ENCODE measurements at regions not wholly inside any gene's neighbourhood (a gene's known extent, or its start where the extent isn't known, plus 50 kb on each side); places are given as distances from the start of the nearest gene placed in this dataset.

GRCh38 chr15:38874464-38874863 is 309.9 kb upstream of the RASGRP1 start:
- Histone ChIP-seq H4K12ac (ENCODE audit: low read depth, low read length) (no peak overlapping the region), H3K4me1 (ENCODE audit: control insufficient read depth in 1 of 2, insufficient read depth in 2 of 2, low read length in 2 of 2) (peaks cover 0 to 3% of the 10 kb centered on the region in 2 experiments), H3K4ac (ENCODE audit: low read depth, low read length) (no peak overlapping the region), H2BK12ac (ENCODE audit: low read length) (no peak overlapping the region), H3K9ac (ENCODE audit: low read length) (no peak overlapping the region), H3K27me3 (ENCODE audit: insufficient read depth, low read length) (no peaks in the 10 kb centered on the region), H3K79me1 (ENCODE audit: low read length) (no peaks in the 10 kb centered on the region), H3K79me2 (ENCODE audit: control insufficient read depth, insufficient read depth, low read length, poor library complexity) (no peaks in the 10 kb centered on the region), H4K8ac (ENCODE audit: low read depth, low read length) (no peak overlapping the region), H3K4me2 (ENCODE audit: low read length) (no peak overlapping the region), H3K27ac (ENCODE audit: low read depth, low read length) (no peak overlapping the region), H2BK120ac (ENCODE audit: insufficient read depth, low read length, poor library complexity) (no peak overlapping the region), H3K14ac (ENCODE audit: low read length) (no peak overlapping the region), H2AK5ac (ENCODE audit: low read length) (no peak overlapping the region), H3K18ac (ENCODE audit: low read length) (no peak overlapping the region), H3K9me3 (ENCODE audit: insufficient read depth, low read depth, low read length) (peaks cover 1% of the 10 kb centered on the region), H4K91ac (ENCODE audit: low read depth, low read length) (no peak overlapping the region), H2BK5ac (ENCODE audit: low read depth, low read length, poor library complexity) (no peak overlapping the region), H3K23ac (ENCODE audit: low read length) (no peak overlapping the region), H3K4me3 (ENCODE audit: low read depth, low read length) (no peak overlapping the region), H3K36me3 (ENCODE audit: control insufficient read depth in 1 of 2, insufficient read depth in 2 of 2, low read length in 2 of 2) (no peaks in the 10 kb centered on the region), H2AFZ (ENCODE audit: insufficient read depth, low read length, poor library complexity) (no peak overlapping the region)
- no CpG with 5 or more reads among the region's 5 CpGs for WGBS (ENCODE audit: extremely low coverage, insufficient coverage, insufficient read length)
- DNase-seq: no peak

GRCh38 chr15:38876211-38876610 is 311.6 kb upstream of the RASGRP1 start:
- Histone ChIP-seq H3K9ac (ENCODE audit: low read length) (no peak overlapping the region), H3K4me2 (ENCODE audit: low read length) (no peak overlapping the region), H3K14ac (ENCODE audit: low read length) (no peak overlapping the region), H3K4me1 (ENCODE audit: control insufficient read depth in 1 of 2, insufficient read depth in 2 of 2, low read length in 2 of 2) (peaks cover 0 to 3% of the 10 kb centered on the region in 2 experiments), H4K12ac (ENCODE audit: low read depth, low read length) (no peak overlapping the region), H3K9me3 (ENCODE audit: insufficient read depth, low read depth, low read length) (peaks cover 1% of the 10 kb centered on the region), H3K36me3 (ENCODE audit: control insufficient read depth in 1 of 2, insufficient read depth in 2 of 2, low read length in 2 of 2) (no peaks in the 10 kb centered on the region), H3K79me2 (ENCODE audit: control insufficient read depth, insufficient read depth, low read length, poor library complexity) (no peaks in the 10 kb centered on the region), H2BK5ac (ENCODE audit: low read depth, low read length, poor library complexity) (no peak overlapping the region), H4K91ac (ENCODE audit: low read depth, low read length) (peak overlapping the region; percentile 2), H2AFZ (ENCODE audit: insufficient read depth, low read length, poor library complexity) (no peak overlapping the region), H2BK12ac (ENCODE audit: low read length) (no peak overlapping the region), H3K27ac (ENCODE audit: low read depth, low read length) (no peak overlapping the region), H3K18ac (ENCODE audit: low read length) (no peak overlapping the region), H2BK120ac (ENCODE audit: insufficient read depth, low read length, poor library complexity) (no peak overlapping the region), H3K4me3 (ENCODE audit: low read depth, low read length) (no peak overlapping the region), H3K23ac (ENCODE audit: low read length) (no peak overlapping the region), H3K27me3 (ENCODE audit: insufficient read depth, low read length) (no peaks in the 10 kb centered on the region), H4K8ac (ENCODE audit: low read depth, low read length) (no peak overlapping the region), H3K79me1 (ENCODE audit: low read length) (no peaks in the 10 kb centered on the region), H3K4ac (ENCODE audit: low read depth, low read length) (no peak overlapping the region), H2AK5ac (ENCODE audit: low read length) (no peak overlapping the region)
- DNase-seq: no peak
- WGBS (ENCODE audit: extremely low coverage, insufficient coverage, insufficient read length): no CpG with 5 or more reads among the region's 6 CpGs

GRCh38 chr15:38876621-38877020 is 312.0 kb upstream of the RASGRP1 start:
- Histone ChIP-seq H4K12ac (ENCODE audit: low read depth, low read length) (no peak overlapping the region), H2BK5ac (ENCODE audit: low read depth, low read length, poor library complexity) (no peak overlapping the region), H3K9ac (ENCODE audit: low read length) (no peak overlapping the region), H3K4me2 (ENCODE audit: low read length) (no peak overlapping the region), H3K27me3 (ENCODE audit: insufficient read depth, low read length) (no peaks in the 10 kb centered on the region), H3K18ac (ENCODE audit: low read length) (no peak overlapping the region), H3K9me3 (ENCODE audit: insufficient read depth, low read depth, low read length) (no peaks in the 10 kb centered on the region), H3K36me3 (ENCODE audit: control insufficient read depth in 1 of 2, insufficient read depth in 2 of 2, low read length in 2 of 2) (no peaks in the 10 kb centered on the region), H2BK12ac (ENCODE audit: low read length) (no peak overlapping the region), H3K4me1 (ENCODE audit: control insufficient read depth in 1 of 2, insufficient read depth in 2 of 2, low read length in 2 of 2) (peaks cover 0 to 3% of the 10 kb centered on the region in 2 experiments), H3K79me1 (ENCODE audit: low read length) (no peaks in the 10 kb centered on the region), H2AK5ac (ENCODE audit: low read length) (no peak overlapping the region), H3K4me3 (ENCODE audit: low read depth, low read length) (no peak overlapping the region), H4K8ac (ENCODE audit: low read depth, low read length) (no peak overlapping the region), H3K27ac (ENCODE audit: low read depth, low read length) (no peak overlapping the region), H3K79me2 (ENCODE audit: control insufficient read depth, insufficient read depth, low read length, poor library complexity) (no peaks in the 10 kb centered on the region), H3K14ac (ENCODE audit: low read length) (no peak overlapping the region), H4K91ac (ENCODE audit: low read depth, low read length) (no peak overlapping the region), H2BK120ac (ENCODE audit: insufficient read depth, low read length, poor library complexity) (no peak overlapping the region), H3K23ac (ENCODE audit: low read length) (no peak overlapping the region), H3K4ac (ENCODE audit: low read depth, low read length) (no peak overlapping the region), H2AFZ (ENCODE audit: insufficient read depth, low read length, poor library complexity) (no peak overlapping the region)
- WGBS (ENCODE audit: extremely low coverage, insufficient coverage, insufficient read length): no CpG with 5 or more reads among the region's 3 CpGs
- no peak for DNase-seq

- H4K12ac ChIP-seq (ENCODE audit: low read depth, low read length): no peak overlapping the region
- peaks cover 0 to 3% of the 10 kb centered on the region in 2 experiments for H3K4me1 ChIP-seq (ENCODE audit: control insufficient read depth in 1 of 2, insufficient read depth in 2 of 2, low read length in 2 of 2)
- no peak overlapping the region for H2AFZ ChIP-seq (ENCODE audit: insufficient read depth, low read length, poor library complexity)
- H2AK5ac ChIP-seq (ENCODE audit: low read length): no peak overlapping the region
- H2BK120ac ChIP-seq (ENCODE audit: insufficient read depth, low read length, poor library complexity): no peak overlapping the region
- no peak overlapping the region for H3K18ac ChIP-seq (ENCODE audit: low read length)
- H3K79me2 ChIP-seq (ENCODE audit: control insufficient read depth, insufficient read depth, low read length, poor library complexity): no peaks in the 10 kb centered on the region
- H3K14ac ChIP-seq (ENCODE audit: low read length): no peak overlapping the region
- no peak overlapping the region for H4K91ac ChIP-seq (ENCODE audit: low read depth, low read length)
- H4K8ac ChIP-seq (ENCODE audit: low read depth, low read length): no peak overlapping the region
- no peak overlapping the region for H3K23ac ChIP-seq (ENCODE audit: low read length)
- no peaks in the 10 kb centered on the region for H3K27me3 ChIP-seq (ENCODE audit: insufficient read depth, low read length)
- no peaks in the 10 kb centered on the region for H3K9me3 ChIP-seq (ENCODE audit: insufficient read depth, low read depth, low read length)
- no peak overlapping the region for H3K9ac ChIP-seq (ENCODE audit: low read length)
- H3K4me2 ChIP-seq (ENCODE audit: low read length): no peak overlapping the region
- no peak overlapping the region for H3K4ac ChIP-seq (ENCODE audit: low read depth, low read length)
- no peaks in the 10 kb centered on the region for H3K79me1 ChIP-seq (ENCODE audit: low read length)
- no CpG with 5 or more reads among the region's 4 CpGs for WGBS (ENCODE audit: extremely low coverage, insufficient coverage, insufficient read length)
- no peaks in the 10 kb centered on the region for H3K36me3 ChIP-seq (ENCODE audit: control insufficient read depth in 1 of 2, insufficient read depth in 2 of 2, low read length in 2 of 2)
- H3K4me3 ChIP-seq (ENCODE audit: low read depth, low read length): no peak overlapping the region
- DNase-seq: no peak
- no peak overlapping the region for H3K27ac ChIP-seq (ENCODE audit: low read depth, low read length)
- H2BK5ac ChIP-seq (ENCODE audit: low read depth, low read length, poor library complexity): no peak overlapping the region
- no peak overlapping the region for H2BK12ac ChIP-seq (ENCODE audit: low read length)
Measured at GRCh38 chr15:38877471-38877870, 312.9 kb upstream of the RASGRP1 start.

Measured in trophoblast cell (in vitro differentiated cells and primary cell).